ENCODE measurements at regions not wholly inside any gene's neighbourhood (a gene's known extent, or its start where the extent isn't known, plus 50 kb on each side); places are given as distances from the start of the nearest gene placed in this dataset.
A peak's percentile ranks its signal among the peaks of the same experiment; 100 is the strongest.
"Not testable (repeated sequence)": the region's sequence is repeated elsewhere in the genome, so short reads cannot be mapped to it uniquely, and the experiment has no call there.

GRCh38 chr9:24297931-24298330, 247.8 kb downstream of the IZUMO3 start:
- intact Hi-C loops (cut with micrococcal nuclease), result no loop called here
- Mint-ChIP-seq H3K27me3 (ENCODE audit: low read depth) (no peaks in the 10 kb centered on the region), H3K9me3 (peaks cover 12% of the 10 kb centered on the region), H3K27ac (no peak overlapping the region), H3K36me3 (ENCODE audit: low read depth) (no peaks in the 10 kb centered on the region), H3K4me1 (ENCODE audit: low read depth) (no peaks in the 10 kb centered on the region), H3K4me3 (no peak overlapping the region)
- CTCF ChIA-PET, result no interaction called here
- no peak for DNase-seq

GRCh38 chr9:24296124-24296523, 249.6 kb downstream of the IZUMO3 start:
- Mint-ChIP-seq H3K4me1 (ENCODE audit: low read depth) (no peaks in the 10 kb centered on the region), H3K27ac (no peak overlapping the region), H3K9me3 (peaks cover 22% of the 10 kb centered on the region), H3K4me3 (no peak overlapping the region), H3K36me3 (ENCODE audit: low read depth) (no peaks in the 10 kb centered on the region), H3K27me3 (ENCODE audit: low read depth) (no peaks in the 10 kb centered on the region)
- DNase-seq, result no peak
- CTCF ChIA-PET, result no interaction called here
- intact Hi-C loops (cut with micrococcal nuclease), result no loop called here

- no peaks in the 10 kb centered on the region for H3K27me3 Mint-ChIP-seq (ENCODE audit: low read depth)
- intact Hi-C loops (cut with micrococcal nuclease), result no loop called here
- H3K36me3 Mint-ChIP-seq (ENCODE audit: low read depth), result no peaks in the 10 kb centered on the region
- no peak overlapping the region for H3K27ac Mint-ChIP-seq
- no peaks in the 10 kb centered on the region for H3K4me1 Mint-ChIP-seq (ENCODE audit: low read depth)
- H3K9me3 Mint-ChIP-seq, result peaks cover 23% of the 10 kb centered on the region
- CTCF ChIA-PET, result no interaction called here
- H3K4me3 Mint-ChIP-seq, result no peak overlapping the region
- no peak for DNase-seq
Observed at GRCh38 chr9:24293386-24293785, 252.3 kb downstream of the IZUMO3 start.

- CTCF ChIA-PET, result no interaction called here
- no peak overlapping the region for H3K4me3 Mint-ChIP-seq
- no peak for DNase-seq
- peaks cover 19% of the 10 kb centered on the region for H3K9me3 Mint-ChIP-seq
- H3K4me1 Mint-ChIP-seq (ENCODE audit: low read depth), result no peaks in the 10 kb centered on the region
- H3K36me3 Mint-ChIP-seq (ENCODE audit: low read depth), result no peaks in the 10 kb centered on the region
- H3K27me3 Mint-ChIP-seq (ENCODE audit: low read depth), result no peaks in the 10 kb centered on the region
- intact Hi-C loops (cut with micrococcal nuclease), result no loop called here
- H3K27ac Mint-ChIP-seq, result no peak overlapping the region
Observed at GRCh38 chr9:24286761-24287160, 258.9 kb downstream of the IZUMO3 start.

- peaks cover 1% of the 10 kb centered on the region for H3K9me3 Mint-ChIP-seq
- no peaks in the 10 kb centered on the region for H3K27me3 Mint-ChIP-seq (ENCODE audit: low read depth)
- no peaks in the 10 kb centered on the region for H3K4me1 Mint-ChIP-seq (ENCODE audit: low read depth)
- H3K4me3 Mint-ChIP-seq, result no peak overlapping the region
- no peak for DNase-seq
- H3K27ac Mint-ChIP-seq, result no peak overlapping the region
- H3K36me3 Mint-ChIP-seq (ENCODE audit: low read depth), result no peaks in the 10 kb centered on the region
- CTCF ChIA-PET, result no interaction called here
- intact Hi-C loops (cut with micrococcal nuclease), result no loop called here
Observed at GRCh38 chr9:24258626-24259025, 287.1 kb downstream of the IZUMO3 start.

GRCh38 chr9:24257726-24258125, 288.0 kb downstream of the IZUMO3 start:
- no peak overlapping the region for H3K27ac Mint-ChIP-seq
- peaks cover 5% of the 10 kb centered on the region for H3K9me3 Mint-ChIP-seq
- no peak for DNase-seq
- intact Hi-C loops (cut with micrococcal nuclease), result no loop called here
- no peak overlapping the region for H3K4me3 Mint-ChIP-seq
- no peaks in the 10 kb centered on the region for H3K36me3 Mint-ChIP-seq (ENCODE audit: low read depth)
- CTCF ChIA-PET, result no interaction called here
- no peaks in the 10 kb centered on the region for H3K4me1 Mint-ChIP-seq (ENCODE audit: low read depth)
- H3K27me3 Mint-ChIP-seq (ENCODE audit: low read depth), result no peaks in the 10 kb centered on the region

GRCh38 chr9:24245988-24246387, 299.7 kb downstream of the IZUMO3 start:
- Mint-ChIP-seq H3K9me3 (peaks cover 15% of the 10 kb centered on the region), H3K27me3 (ENCODE audit: low read depth) (no peaks in the 10 kb centered on the region), H3K4me1 (ENCODE audit: low read depth) (no peaks in the 10 kb centered on the region), H3K27ac (no peak overlapping the region), H3K36me3 (ENCODE audit: low read depth) (no peaks in the 10 kb centered on the region), H3K4me3 (no peak overlapping the region)
- intact Hi-C loops (cut with micrococcal nuclease), result loop anchor here (2.0 kb wide), 1 partner anchor 1775 kb away; no protein-coding TSS in a partner anchor
- peak; percentile 2 for DNase-seq
- CTCF ChIA-PET, result no interaction called here

- CTCF ChIA-PET, result no interaction called here
- H3K4me3 Mint-ChIP-seq, result no peak overlapping the region
Observed at GRCh38 chr9:24242576-24242975, 303.1 kb downstream of the IZUMO3 start.

GRCh38 chr9:24218656-24219055, 327.0 kb downstream of the IZUMO3 start:
- H3K4me1 Mint-ChIP-seq (ENCODE audit: low read depth), result no peaks in the 10 kb centered on the region
- no peak for DNase-seq
- H3K4me3 Mint-ChIP-seq, result no peak overlapping the region
- H3K36me3 Mint-ChIP-seq (ENCODE audit: low read depth), result no peaks in the 10 kb centered on the region
- H3K27ac Mint-ChIP-seq, result no peak overlapping the region
- H3K9me3 Mint-ChIP-seq, result peaks cover 6% of the 10 kb centered on the region
- H3K27me3 Mint-ChIP-seq (ENCODE audit: low read depth), result no peaks in the 10 kb centered on the region
- intact Hi-C loops (cut with micrococcal nuclease), result no loop called here
- CTCF ChIA-PET, result interaction anchor here (0.5 kb wide), 1 partner anchor 14 kb away, joined by 4 read pairs; no protein-coding TSS in a partner anchor

More at GRCh38 chr9:24242576-24242975, 303.1 kb downstream of the IZUMO3 start:
- Mint-ChIP-seq H3K27ac (no peak overlapping the region), H3K4me1 (ENCODE audit: low read depth) (no peaks in the 10 kb centered on the region), H3K9me3 (peaks cover 21% of the 10 kb centered on the region), H3K36me3 (ENCODE audit: low read depth) (no peaks in the 10 kb centered on the region), H3K27me3 (ENCODE audit: low read depth) (no peaks in the 10 kb centered on the region)
- intact Hi-C loops (cut with micrococcal nuclease), result no loop called here
- no peak for DNase-seq

GRCh38 chr9:24210641-24211040, 335.1 kb downstream of the IZUMO3 start:
- no peak overlapping the region for H3K27ac Mint-ChIP-seq
- intact Hi-C loops (cut with micrococcal nuclease), result no loop called here
- CTCF ChIA-PET, result no interaction called here
- DNase-seq, result no peak
- H3K4me1 Mint-ChIP-seq (ENCODE audit: low read depth), result no peaks in the 10 kb centered on the region
- no peaks in the 10 kb centered on the region for H3K27me3 Mint-ChIP-seq (ENCODE audit: low read depth)
- H3K9me3 Mint-ChIP-seq, result peaks cover 11% of the 10 kb centered on the region
- no peak overlapping the region for H3K4me3 Mint-ChIP-seq
- H3K36me3 Mint-ChIP-seq (ENCODE audit: low read depth), result no peaks in the 10 kb centered on the region

GRCh38 chr9:24189986-24190385, 355.7 kb downstream of the IZUMO3 start:
- peaks cover 27% of the 10 kb centered on the region for H3K9me3 Mint-ChIP-seq
- no peak overlapping the region for H3K4me3 Mint-ChIP-seq
- DNase-seq, result no peak
- no peak overlapping the region for H3K27ac Mint-ChIP-seq
- H3K36me3 Mint-ChIP-seq (ENCODE audit: low read depth), result no peaks in the 10 kb centered on the region
- CTCF ChIA-PET, result interaction anchor here (0.7 kb wide), 1 partner anchor 1622 kb away, joined by 3 read pairs; no protein-coding TSS in a partner anchor
- intact Hi-C loops (cut with micrococcal nuclease), result no loop called here
- no peaks in the 10 kb centered on the region for H3K4me1 Mint-ChIP-seq (ENCODE audit: low read depth)
- no peaks in the 10 kb centered on the region for H3K27me3 Mint-ChIP-seq (ENCODE audit: low read depth)

GRCh38 chr9:24180572-24180971, 354.5 kb upstream of the ELAVL2 start:
- H3K4me3 Mint-ChIP-seq, result not testable (repeated sequence)

GRCh38 chr9:24144796-24145195, 318.8 kb upstream of the ELAVL2 start:
- CTCF ChIA-PET, result no interaction called here
- H3K27me3 Mint-ChIP-seq (ENCODE audit: low read depth), result no peaks in the 10 kb centered on the region

More at GRCh38 chr9:24180572-24180971, 354.5 kb upstream of the ELAVL2 start:
- H3K36me3 Mint-ChIP-seq (ENCODE audit: low read depth); H3K27me3 Mint-ChIP-seq (ENCODE audit: low read depth); H3K27ac Mint-ChIP-seq; CTCF ChIA-PET; DNase-seq; intact Hi-C loops (cut with micrococcal nuclease); H3K4me1 Mint-ChIP-seq (ENCODE audit: low read depth): not testable (repeated sequence)
- H3K9me3 Mint-ChIP-seq, result peaks cover 32% of the 10 kb centered on the region

GRCh38 chr9:24135072-24135471, 309.0 kb upstream of the ELAVL2 start:
- H3K9me3 Mint-ChIP-seq; H3K36me3 Mint-ChIP-seq (ENCODE audit: low read depth); DNase-seq; CTCF ChIA-PET; H3K27ac Mint-ChIP-seq; H3K4me1 Mint-ChIP-seq (ENCODE audit: low read depth); intact Hi-C loops (cut with micrococcal nuclease); H3K27me3 Mint-ChIP-seq (ENCODE audit: low read depth); H3K4me3 Mint-ChIP-seq: not testable (repeated sequence)

More at GRCh38 chr9:24144796-24145195, 318.8 kb upstream of the ELAVL2 start:
- Mint-ChIP-seq H3K27ac (no peak overlapping the region), H3K9me3 (peaks cover 5% of the 10 kb centered on the region), H3K4me1 (ENCODE audit: low read depth) (no peaks in the 10 kb centered on the region), H3K36me3 (ENCODE audit: low read depth) (no peaks in the 10 kb centered on the region), H3K4me3 (no peak overlapping the region)
- DNase-seq, result no peak
- intact Hi-C loops (cut with micrococcal nuclease), result no loop called here

Measured in activated naive CD4-positive, alpha-beta T cell treated with anti-CD3 and anti-CD28 coated beads for 36 hours (primary cell).